D721Med (cell line): ENCODE measurements at regions not wholly inside any gene's neighbourhood (a gene's known extent, or its start where the extent isn't known, plus 50 kb on each side); places are given as distances from the start of the nearest gene placed in this dataset.

Experiments
- DNase-seq: peaks from one replicate; pipeline ENCODE4 v3.0.0; 2011; ENCODE audit warnings: low spot score; ENCODE audit not compliant: insufficient read length
- FAIRE-seq: peaks from 2 replicates; lab custom pipeline; 2011; peaks lifted over from hg19 to GRCh38; lab: Jason Lieb, UNC
- TF ChIP-seq, protein P1 (sequence below): IDR thresholded peaks from 2 replicates; pipeline ENCODE4 v1.5.1; 2012; ENCODE audit warnings: mild to moderate bottlenecking, control low read depth; ENCODE audit not compliant: insufficient read depth; ENCODE audit errors: missing control alignments

DNA sequence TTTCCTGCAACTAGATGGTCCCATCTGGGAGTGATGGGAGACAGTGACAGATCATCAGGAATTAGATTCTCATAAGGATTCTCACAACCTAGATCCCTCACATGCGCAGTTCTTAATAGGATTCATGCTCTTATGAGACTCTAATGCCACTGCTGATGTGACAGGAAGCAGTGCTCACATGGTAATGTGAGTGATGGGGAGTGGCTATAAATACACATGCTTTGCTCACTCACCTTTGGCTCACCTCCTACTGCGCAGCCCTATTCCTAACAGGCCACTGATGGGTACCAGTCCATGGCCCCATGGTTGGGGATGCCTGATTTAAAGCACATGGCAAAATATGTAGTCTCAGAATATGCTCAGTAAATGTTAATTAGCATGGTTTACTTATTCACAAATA lies 80.6 kb upstream of the MBOAT1 start:
- FAIRE-seq = peak; percentile 81
- TF ChIP-seq, protein P1, sequence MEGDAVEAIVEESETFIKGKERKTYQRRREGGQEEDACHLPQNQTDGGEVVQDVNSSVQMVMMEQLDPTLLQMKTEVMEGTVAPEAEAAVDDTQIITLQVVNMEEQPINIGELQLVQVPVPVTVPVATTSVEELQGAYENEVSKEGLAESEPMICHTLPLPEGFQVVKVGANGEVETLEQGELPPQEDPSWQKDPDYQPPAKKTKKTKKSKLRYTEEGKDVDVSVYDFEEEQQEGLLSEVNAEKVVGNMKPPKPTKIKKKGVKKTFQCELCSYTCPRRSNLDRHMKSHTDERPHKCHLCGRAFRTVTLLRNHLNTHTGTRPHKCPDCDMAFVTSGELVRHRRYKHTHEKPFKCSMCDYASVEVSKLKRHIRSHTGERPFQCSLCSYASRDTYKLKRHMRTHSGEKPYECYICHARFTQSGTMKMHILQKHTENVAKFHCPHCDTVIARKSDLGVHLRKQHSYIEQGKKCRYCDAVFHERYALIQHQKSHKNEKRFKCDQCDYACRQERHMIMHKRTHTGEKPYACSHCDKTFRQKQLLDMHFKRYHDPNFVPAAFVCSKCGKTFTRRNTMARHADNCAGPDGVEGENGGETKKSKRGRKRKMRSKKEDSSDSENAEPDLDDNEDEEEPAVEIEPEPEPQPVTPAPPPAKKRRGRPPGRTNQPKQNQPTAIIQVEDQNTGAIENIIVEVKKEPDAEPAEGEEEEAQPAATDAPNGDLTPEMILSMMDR = no peak

DNA sequence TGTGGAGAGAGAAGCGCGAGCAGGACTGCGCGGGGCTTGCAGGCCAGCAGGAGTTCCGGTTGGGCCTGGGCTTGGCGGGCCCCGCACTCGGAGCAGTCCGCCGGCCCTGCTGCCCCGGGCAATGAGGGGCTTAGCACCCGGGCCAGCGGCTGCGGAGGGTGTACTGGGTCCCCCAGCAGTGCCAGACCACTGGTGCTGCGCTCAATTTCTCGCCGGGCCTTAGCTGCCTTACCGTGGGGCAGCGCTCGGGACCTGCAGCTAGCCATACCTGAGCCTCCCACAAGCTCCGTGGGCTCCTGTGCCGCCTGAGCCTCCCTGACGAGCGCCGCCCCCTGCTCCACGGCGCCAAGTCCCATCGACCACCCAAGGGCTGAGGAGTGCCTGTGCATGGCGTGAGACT lies 89.0 kb upstream of the MBOAT1 start:
- DNase-seq = no peak
- TF ChIP-seq, protein P1 = no peak

More for the DNA sequence above, 80.6 kb upstream of the MBOAT1 start:
- no peak for DNase-seq

DNA sequence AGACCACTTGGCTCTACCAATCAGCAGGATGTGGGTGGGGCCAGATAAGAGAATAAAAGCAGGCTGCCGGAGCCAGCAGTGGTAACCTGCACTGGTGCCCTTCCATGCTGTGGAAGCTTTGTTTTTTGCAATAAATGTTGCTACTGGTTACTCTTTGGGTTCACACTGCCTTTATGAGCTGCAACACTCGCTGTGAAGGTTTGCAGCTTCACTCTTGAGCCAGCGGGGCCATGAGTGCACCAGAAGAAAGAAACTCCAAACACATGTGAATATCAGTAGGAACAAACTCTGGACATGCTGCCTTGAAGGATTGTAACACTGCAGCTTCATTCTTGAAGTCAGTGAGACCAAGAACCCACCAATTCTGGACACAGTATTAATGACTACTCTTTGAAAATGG lies 89.9 kb upstream of the MBOAT1 start:
- FAIRE-seq (no peak), DNase-seq (no peak)
- TF ChIP-seq, protein P1 = no peak

More for the DNA sequence above, 89.0 kb upstream of the MBOAT1 start:
- FAIRE-seq = no peak

DNA sequence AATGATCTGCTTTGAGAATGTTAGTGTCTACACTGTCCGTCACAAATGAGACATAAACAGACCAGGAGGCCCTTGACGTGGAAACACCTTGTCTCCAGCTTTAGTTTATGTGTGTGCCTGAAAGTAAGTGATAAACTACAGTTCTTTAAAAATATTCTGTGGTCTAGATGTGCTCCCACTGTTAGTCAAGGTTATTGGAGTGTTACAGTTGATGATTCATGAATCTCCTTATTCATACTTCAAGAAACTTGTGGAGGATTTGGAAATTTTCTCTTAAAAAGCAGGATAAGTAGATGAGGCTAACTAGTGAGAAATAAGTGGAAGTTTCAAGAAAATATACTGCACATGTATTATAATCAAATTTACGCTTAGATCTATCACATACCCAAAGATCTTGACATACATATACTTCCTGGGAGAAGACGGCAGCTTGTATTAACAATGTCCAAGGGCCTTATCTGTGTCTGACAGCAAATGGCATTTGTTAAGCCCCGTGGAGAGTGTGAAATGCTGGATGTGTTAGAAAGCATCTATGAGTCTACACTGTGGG lies 90.5 kb upstream of the MBOAT1 start:
- DNase-seq (no peak), FAIRE-seq (no peak)
- TF ChIP-seq, protein P1 = no peak

DNA sequence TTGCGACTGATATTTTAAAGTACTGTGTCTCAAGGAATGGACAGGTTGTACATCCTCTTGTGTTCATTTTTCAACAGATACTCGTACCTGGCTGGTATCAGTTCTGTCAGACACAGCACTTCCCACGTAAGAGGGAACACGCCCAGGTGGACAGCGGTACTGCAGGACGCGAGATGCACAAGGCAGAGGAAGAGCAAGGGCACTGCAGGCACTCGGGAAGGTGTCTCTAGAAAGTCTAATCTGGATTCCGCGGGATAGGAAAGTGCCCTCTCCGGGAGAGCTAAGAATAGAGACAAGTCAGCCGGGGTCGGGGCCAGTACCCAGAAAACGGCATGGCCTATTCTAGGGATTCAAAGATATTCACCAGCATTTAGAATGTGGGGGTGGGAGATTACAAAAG lies 94.2 kb upstream of the MBOAT1 start:
- TF ChIP-seq, protein P1 = no peak
- DNase-seq = no peak
- FAIRE-seq = no peak

DNA sequence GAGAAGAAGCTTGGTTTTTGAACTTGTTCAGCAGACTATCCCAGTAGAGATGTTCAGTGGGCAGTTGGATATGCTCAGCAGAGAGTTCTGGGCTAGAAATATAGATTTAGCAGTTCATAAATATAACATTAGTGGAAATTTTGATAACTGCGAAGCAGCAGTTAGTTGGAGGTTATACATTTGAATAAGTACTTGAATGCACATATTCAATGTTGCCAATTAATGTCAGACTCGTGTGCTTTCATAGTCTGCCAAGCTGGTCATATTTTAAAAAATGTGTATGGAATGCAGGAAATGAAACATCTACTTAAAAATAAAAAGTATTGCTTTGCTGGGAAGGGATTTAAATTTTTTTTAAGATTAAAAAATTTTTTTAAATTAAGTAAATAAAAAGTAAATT lies 92.5 kb upstream of the E2F3 start:
- no peak for DNase-seq
- no peak for FAIRE-seq

DNA sequence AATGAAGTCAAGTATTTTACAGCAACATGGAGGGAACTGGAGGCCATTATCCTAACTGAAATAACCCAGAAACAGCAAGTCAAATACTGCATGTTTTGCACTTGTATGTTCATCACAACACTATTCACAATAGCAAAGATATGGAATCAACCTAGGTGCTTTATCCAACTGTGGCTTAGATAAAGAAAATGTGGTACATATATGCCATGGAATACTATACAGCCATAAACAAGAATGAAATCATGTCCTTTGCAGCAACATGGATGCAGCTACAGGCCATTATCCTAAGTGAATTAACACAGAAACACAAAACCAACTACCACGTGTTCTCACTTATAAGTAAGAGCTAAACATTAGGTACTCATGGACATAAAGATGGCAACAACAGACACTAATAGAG lies 91.5 kb upstream of the E2F3 start:
- DNase-seq (no peak), FAIRE-seq (no peak)
- TF ChIP-seq, protein P1 = no peak

More for the DNA sequence above, 92.5 kb upstream of the E2F3 start:
- TF ChIP-seq, protein P1 = no peak
